ENCODE measurements at regions not wholly inside any gene's neighbourhood (a gene's known extent, or its start where the extent isn't known, plus 50 kb on each side); places are given as distances from the start of the nearest gene placed in this dataset.

DNA sequence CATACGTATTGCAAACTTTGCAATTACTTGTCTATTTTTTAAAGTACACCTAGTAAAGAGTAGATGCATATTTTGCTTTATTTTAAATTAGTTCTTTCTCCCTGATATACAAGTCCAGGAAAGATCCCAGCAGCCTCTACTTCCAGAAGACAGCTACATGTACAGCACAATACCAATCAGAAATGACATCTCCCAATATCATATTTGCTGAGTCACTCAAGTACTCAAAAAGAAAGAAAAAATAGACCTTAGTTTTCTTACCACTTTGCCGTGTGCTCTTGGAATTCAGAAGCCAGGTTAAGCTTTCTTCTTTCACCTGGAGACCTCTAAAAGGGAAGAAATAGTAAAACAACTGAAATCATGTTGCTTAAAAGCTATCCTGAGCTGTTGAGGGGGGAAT is 412.6 kb upstream of the RUNX1 start:
- no peaks in the 10 kb centered on the region for H3K23me2 ChIP-seq (ENCODE audit: insufficient read length, low read depth, low read length, poor library complexity, severe bottlenecking)
- no peak for DNase-seq
- H3K14ac ChIP-seq (ENCODE audit: insufficient read depth, low read length) = no peak overlapping the region
- H2AK5ac ChIP-seq (ENCODE audit: insufficient read length, low read length) = no peak overlapping the region
- no peak overlapping the region for H2BK20ac ChIP-seq (ENCODE audit: low read depth, low read length, poor library complexity, severe bottlenecking)
- no peaks in the 10 kb centered on the region for H3K27me3 ChIP-seq (ENCODE audit: insufficient read depth, low read length)
- H3K4me1 ChIP-seq (ENCODE audit: insufficient read depth, low read length) = no peaks in the 10 kb centered on the region; the same call in 1 of the 2 replicates
- no peak overlapping the region for H4K5ac ChIP-seq (ENCODE audit: insufficient read length, low read depth, low read length)
- peaks cover 14 to 28% of the 10 kb centered on the region in 2 experiments for H3K9me3 Mint-ChIP-seq
- H4K8ac ChIP-seq (replicated peaks; ENCODE audit: insufficient read length, low read depth, low read length) = no peak overlapping the region
- no peak overlapping the region for H3K4ac ChIP-seq (ENCODE audit: low read depth, low read length)
- no peak overlapping the region for H2BK12ac ChIP-seq (ENCODE audit: insufficient read length, low read depth, low read length)
- no peak overlapping the region for H3K27ac Mint-ChIP-seq
- no peaks in the 10 kb centered on the region for H3K79me1 ChIP-seq (ENCODE audit: insufficient read depth, low read depth, low read length, poor library complexity, severe bottlenecking)
- no peak overlapping the region for H2BK120ac ChIP-seq (ENCODE audit: low read depth, low read length, poor library complexity, severe bottlenecking)
- no peak overlapping the region for H4K91ac ChIP-seq (ENCODE audit: insufficient read length, low read depth, low read length)
- no peak overlapping the region for H2AFZ ChIP-seq (ENCODE audit: low read length)
- no peak overlapping the region for H3K4me2 ChIP-seq (ENCODE audit: insufficient read depth, insufficient read length, low read length)
- no peak overlapping the region for H3K9ac ChIP-seq (ENCODE audit: extremely low read depth, insufficient read length, low read length)
- H2BK5ac ChIP-seq (ENCODE audit: insufficient read length, low read length) = no peak overlapping the region
- H3T11ph ChIP-seq (ENCODE audit: low read length) = no peak overlapping the region
- H3K23ac ChIP-seq (ENCODE audit: insufficient read length, low read depth, low read length) = no peak overlapping the region
- peaks cover 4 to 35% (median 17%) of the 10 kb centered on the region in 3 experiments for H3K36me3 Mint-ChIP-seq (ENCODE audit: insufficient read depth in 1 of 3, low read depth in 3 of 3)
- no peak overlapping the region for H3K18ac ChIP-seq (ENCODE audit: insufficient read length, low read depth, low read length)
- TF ChIP-seq, protein P1, sequence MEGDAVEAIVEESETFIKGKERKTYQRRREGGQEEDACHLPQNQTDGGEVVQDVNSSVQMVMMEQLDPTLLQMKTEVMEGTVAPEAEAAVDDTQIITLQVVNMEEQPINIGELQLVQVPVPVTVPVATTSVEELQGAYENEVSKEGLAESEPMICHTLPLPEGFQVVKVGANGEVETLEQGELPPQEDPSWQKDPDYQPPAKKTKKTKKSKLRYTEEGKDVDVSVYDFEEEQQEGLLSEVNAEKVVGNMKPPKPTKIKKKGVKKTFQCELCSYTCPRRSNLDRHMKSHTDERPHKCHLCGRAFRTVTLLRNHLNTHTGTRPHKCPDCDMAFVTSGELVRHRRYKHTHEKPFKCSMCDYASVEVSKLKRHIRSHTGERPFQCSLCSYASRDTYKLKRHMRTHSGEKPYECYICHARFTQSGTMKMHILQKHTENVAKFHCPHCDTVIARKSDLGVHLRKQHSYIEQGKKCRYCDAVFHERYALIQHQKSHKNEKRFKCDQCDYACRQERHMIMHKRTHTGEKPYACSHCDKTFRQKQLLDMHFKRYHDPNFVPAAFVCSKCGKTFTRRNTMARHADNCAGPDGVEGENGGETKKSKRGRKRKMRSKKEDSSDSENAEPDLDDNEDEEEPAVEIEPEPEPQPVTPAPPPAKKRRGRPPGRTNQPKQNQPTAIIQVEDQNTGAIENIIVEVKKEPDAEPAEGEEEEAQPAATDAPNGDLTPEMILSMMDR (conservative IDR thresholded peaks at IDR 0.05) = no peak
- peaks cover 18 to 21% of the 10 kb centered on the region in 2 experiments for H3K4me1 Mint-ChIP-seq
- no peak overlapping the region for H3K56ac ChIP-seq (ENCODE audit: insufficient read length, low read depth, low read length)
- H4K20me1 ChIP-seq (ENCODE audit: control insufficient read depth, insufficient read depth, insufficient read length) = no peaks in the 10 kb centered on the region
- no peaks in the 10 kb centered on the region for H3K9me3 ChIP-seq (ENCODE audit: control insufficient read depth, low read depth, low read length)
- no CpG with 5 or more reads among the region's 2 CpGs for WGBS (ENCODE audit: extremely low coverage, insufficient read length, low lambda C conversion rate)
- no peaks in the 10 kb centered on the region for H3K27me3 Mint-ChIP-seq (ENCODE audit: low read depth)
- no peak overlapping the region for H3K27ac ChIP-seq (ENCODE audit: insufficient read length, low read depth, low read length)
- no peak overlapping the region for H3K4me3 Mint-ChIP-seq
- H2BK15ac ChIP-seq (ENCODE audit: low read depth, low read length) = no peak overlapping the region
- H3K79me2 ChIP-seq (ENCODE audit: insufficient read depth, low read length) = no peaks in the 10 kb centered on the region

Measured in H9 (cell line).